Testis (tissue), 2 donors: ENCODE measurements at regions not wholly inside any gene's neighbourhood (a gene's known extent, or its start where the extent isn't known, plus 50 kb on each side); places are given as distances from the start of the nearest gene placed in this dataset.

Source experiments
- DNase-seq: peaks from one replicate; pipeline ENCODE4 v3.0.0-alpha.2; 2019
- H3K27ac ChIP-seq, 2 donors: fragments of 200-600 bp; sonication (generic); one replicate each; pipeline ENCODE4 v1.5.1; 2019
- H3K27me3 ChIP-seq: fragments of 200-600 bp; sonication (generic); one replicate; pipeline ENCODE4 v1.5.1; 2019
- H3K36me3 ChIP-seq: fragments of 200-600 bp; sonication (generic); one replicate; pipeline ENCODE4 v1.5.1; 2017; ENCODE audit warnings: low read depth; ENCODE audit errors: missing control alignments
- H3K4me1 ChIP-seq: fragments of 200-600 bp; sonication (generic); one replicate; pipeline ENCODE4 v1.5.1; 2019
- H3K4me3 ChIP-seq, 2 donors: fragments of 200-600 bp; sonication (generic); one replicate each; pipeline ENCODE4 v1.5.1; 2017 to 2019
- H3K9me3 ChIP-seq: fragments of 200-600 bp; sonication (generic); one replicate; pipeline ENCODE4 v1.5.1; 2017
- POLR2A ChIP-seq: fragments of 450-650 bp; IDR thresholded peaks from one replicate; pipeline ENCODE4 v1.6.1; 2017; ENCODE audit warnings: antibody characterized with exemption, mild to moderate bottlenecking, moderate library complexity
- WGBS, 2 donors: methylation state at CpG; one replicate each; pipeline ENCODE4 v1.1.5; 2018; 5-methylcytosine and 5-hydroxymethylcytosine counted together
- intact Hi-C: fragments of 100-400 bp; cut with DNase I; formaldehyde crosslinking; loops from one replicate; pipeline ENCODE4 v1.15.1; 2023; ENCODE audit warnings: low total_unique reads
- TF ChIP-seq, protein P1 (sequence below), 3 experiments: fragments of 450-650 bp in 2 of 3; fragments of 200-600 bp in 1 of 3; sonication (generic) in 1 of 3; IDR thresholded peaks; one replicate each; pipeline ENCODE4 v1.5.1; 2016 to 2019; ENCODE audit warnings: antibody characterized with exemption in 3 of 3, mild to moderate bottlenecking in 2 of 3, moderate library complexity in 1 of 3

DNA sequence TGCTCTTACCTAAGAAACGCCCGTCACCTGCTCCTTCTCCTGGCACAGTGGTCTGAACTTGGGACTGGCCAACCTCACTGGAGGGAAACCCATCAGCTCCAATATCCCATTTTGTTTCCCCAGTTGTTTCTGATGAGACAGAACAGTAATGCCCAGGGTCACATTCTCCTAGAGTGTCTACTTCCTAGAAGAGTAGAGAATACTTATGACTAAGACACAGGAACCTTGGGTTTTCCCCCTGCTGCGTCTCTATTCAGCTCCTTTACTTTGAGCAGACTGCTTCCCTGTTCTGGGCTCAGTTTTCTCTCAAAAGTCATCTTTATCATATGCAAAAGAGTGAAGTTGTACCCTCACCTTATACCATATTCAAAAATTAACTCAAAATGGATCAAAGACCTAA lies 79.4 kb downstream of the POLR2M start:
- intact Hi-C loops, result no loop called here
- DNase-seq, result no peak
- H3K9me3 ChIP-seq, result no peaks in the 10 kb centered on the region
- H3K36me3 ChIP-seq, result no peaks in the 10 kb centered on the region
- H3K27me3 ChIP-seq, result no peaks in the 10 kb centered on the region
- no peak overlapping the region for H3K27ac ChIP-seq
- TF ChIP-seq, protein P1, sequence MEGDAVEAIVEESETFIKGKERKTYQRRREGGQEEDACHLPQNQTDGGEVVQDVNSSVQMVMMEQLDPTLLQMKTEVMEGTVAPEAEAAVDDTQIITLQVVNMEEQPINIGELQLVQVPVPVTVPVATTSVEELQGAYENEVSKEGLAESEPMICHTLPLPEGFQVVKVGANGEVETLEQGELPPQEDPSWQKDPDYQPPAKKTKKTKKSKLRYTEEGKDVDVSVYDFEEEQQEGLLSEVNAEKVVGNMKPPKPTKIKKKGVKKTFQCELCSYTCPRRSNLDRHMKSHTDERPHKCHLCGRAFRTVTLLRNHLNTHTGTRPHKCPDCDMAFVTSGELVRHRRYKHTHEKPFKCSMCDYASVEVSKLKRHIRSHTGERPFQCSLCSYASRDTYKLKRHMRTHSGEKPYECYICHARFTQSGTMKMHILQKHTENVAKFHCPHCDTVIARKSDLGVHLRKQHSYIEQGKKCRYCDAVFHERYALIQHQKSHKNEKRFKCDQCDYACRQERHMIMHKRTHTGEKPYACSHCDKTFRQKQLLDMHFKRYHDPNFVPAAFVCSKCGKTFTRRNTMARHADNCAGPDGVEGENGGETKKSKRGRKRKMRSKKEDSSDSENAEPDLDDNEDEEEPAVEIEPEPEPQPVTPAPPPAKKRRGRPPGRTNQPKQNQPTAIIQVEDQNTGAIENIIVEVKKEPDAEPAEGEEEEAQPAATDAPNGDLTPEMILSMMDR (IDR thresholded peaks at IDR 0.05), result no peak
- no peak for TF ChIP-seq POLR2A
- no peak overlapping the region for H3K4me3 ChIP-seq
- WGBS, 2 donors, result 96% methylated on average over 3 of the region's 3 CpGs
- H3K4me1 ChIP-seq, result no peaks in the 10 kb centered on the region

DNA sequence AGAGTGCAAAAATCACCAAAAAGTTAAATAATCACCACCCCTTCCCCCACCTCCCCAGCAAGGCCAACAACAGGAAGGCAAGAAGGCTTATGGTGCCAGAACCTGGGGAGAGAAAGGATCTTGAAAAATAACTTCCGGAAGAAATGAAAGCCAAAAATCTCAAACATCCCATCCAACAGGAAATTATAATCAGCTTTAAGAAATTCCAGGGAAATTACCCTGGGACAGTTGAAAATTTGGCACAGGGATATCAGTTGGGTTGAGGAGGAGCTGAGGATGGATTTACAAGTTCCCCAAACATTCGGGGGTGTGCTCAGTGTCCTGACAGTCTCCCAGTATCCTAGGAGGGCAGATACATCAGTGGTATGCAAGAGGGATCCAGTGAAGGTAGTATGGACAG lies 82.7 kb downstream of the POLR2M start:
- H3K27me3 ChIP-seq, result no peaks in the 10 kb centered on the region
- no peak for DNase-seq
- H3K27ac ChIP-seq, result no peak overlapping the region
- intact Hi-C loops, result no loop called here
- no peaks in the 10 kb centered on the region for H3K9me3 ChIP-seq
- H3K36me3 ChIP-seq, result no peaks in the 10 kb centered on the region
- TF ChIP-seq, protein P1 (IDR thresholded peaks at IDR 0.05), result no peak
- TF ChIP-seq POLR2A, result no peak
- H3K4me1 ChIP-seq, result no peaks in the 10 kb centered on the region
- WGBS, 2 donors, result 34 to 40% methylated on average over 2 of the region's 2 CpGs
- no peak overlapping the region for H3K4me3 ChIP-seq

GRCh38 chr15:57792724-57793449 lies 86.4 kb downstream of the POLR2M start:
- Histone ChIP-seq H3K36me3 (no peaks in the 10 kb centered on the region), H3K27ac (no peak overlapping the region), H3K4me3 (no peak overlapping the region), H3K4me1 (peaks cover 3% of the 10 kb centered on the region), H3K27me3 (no peaks in the 10 kb centered on the region), H3K9me3 (no peaks in the 10 kb centered on the region)
- DNase-seq, result no peak
- intact Hi-C loops, result no loop called here
- TF ChIP-seq, protein P1 (IDR thresholded peaks at IDR 0.05), result no peak
- TF ChIP-seq POLR2A, result no peak
- 84% methylated on average over 9 of the region's 9 CpGs for WGBS, 2 donors

GRCh38 chr15:57795261-57795660 lies 88.7 kb downstream of the POLR2M start:
- 87 to 92% methylated on average over 6 of the region's 6 CpGs for WGBS, 2 donors
- Histone ChIP-seq H3K27ac (no peak overlapping the region), H3K4me1 (peaks cover 3% of the 10 kb centered on the region), H3K27me3 (no peaks in the 10 kb centered on the region), H3K9me3 (no peaks in the 10 kb centered on the region), H3K36me3 (no peaks in the 10 kb centered on the region), H3K4me3 (no peak overlapping the region)
- TF ChIP-seq POLR2A, result no peak
- TF ChIP-seq, protein P1 (IDR thresholded peaks at IDR 0.05), result no peak
- intact Hi-C loops, result no loop called here
- no peak for DNase-seq

GRCh38 chr15:57796146-57796545 lies 89.6 kb downstream of the POLR2M start:
- no peaks in the 10 kb centered on the region for H3K27me3 ChIP-seq
- H3K4me3 ChIP-seq, result no peak overlapping the region
- WGBS, 2 donors, result 95 to 100% methylated on average over 1 of the region's 1 CpG
- intact Hi-C loops, result no loop called here
- no peak for DNase-seq
- peaks cover 3% of the 10 kb centered on the region for H3K4me1 ChIP-seq
- H3K9me3 ChIP-seq, result no peaks in the 10 kb centered on the region
- H3K27ac ChIP-seq, result no peak overlapping the region
- H3K36me3 ChIP-seq, result no peaks in the 10 kb centered on the region
- TF ChIP-seq, protein P1 (IDR thresholded peaks at IDR 0.05), result no peak
- no peak for TF ChIP-seq POLR2A
